Cortex of kidney (tissue), 1 donor: ENCODE measurements at regions not wholly inside any gene's neighbourhood (a gene's known extent, or its start where the extent isn't known, plus 50 kb on each side); places are given as distances from the start of the nearest gene placed in this dataset.
"Not testable (repeated sequence)": the region's sequence is repeated elsewhere in the genome, so short reads cannot be mapped to it uniquely, and the experiment has no call there.

ENCODE experiments used
- DNase-seq: peaks from one replicate; lab custom pipeline; 2025; lab: John Stamatoyannopoulos, UW

DNA sequence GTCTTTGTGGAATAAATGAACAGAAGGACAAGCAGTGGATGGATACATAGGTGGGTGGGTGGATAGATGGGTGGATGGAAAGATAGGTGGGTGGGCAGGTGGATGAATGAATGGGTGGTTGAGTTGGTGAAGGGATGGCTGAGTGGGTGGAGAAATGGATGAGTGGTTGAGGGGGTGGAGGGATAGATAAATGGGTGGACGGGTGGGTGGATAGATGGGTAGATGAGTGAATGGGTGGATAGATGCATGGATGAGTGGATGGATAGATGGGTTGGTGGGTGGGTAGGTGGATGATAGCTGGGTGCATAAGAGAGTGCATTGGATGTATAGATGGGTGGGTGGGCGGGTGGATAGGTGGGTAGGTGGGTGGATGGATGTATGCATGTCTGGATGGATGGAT lies 63.5 kb downstream of the UNC93B1 start:
- not testable (repeated sequence) for DNase-seq

DNA sequence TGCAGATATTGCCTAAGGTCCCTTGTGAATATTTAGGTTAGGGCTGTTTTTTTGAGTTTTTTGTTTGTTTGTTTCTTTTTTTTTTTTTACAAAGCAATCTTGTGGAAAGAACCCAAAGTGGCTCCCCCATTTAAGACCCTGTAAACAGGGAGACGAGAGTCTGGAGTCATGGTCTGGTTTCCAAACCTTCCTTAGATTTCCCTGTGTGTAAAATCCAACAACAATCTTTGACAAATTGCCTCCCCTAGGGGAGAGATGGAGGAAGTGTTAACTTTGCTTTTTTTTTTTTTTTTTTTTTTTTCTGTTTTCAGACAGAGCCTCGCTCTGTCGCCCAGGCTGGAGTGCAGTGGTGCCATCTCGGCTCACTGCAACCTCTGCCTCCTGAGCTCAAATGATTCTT lies 64.9 kb downstream of the UNC93B1 start:
- DNase-seq, result not testable (repeated sequence)

DNA sequence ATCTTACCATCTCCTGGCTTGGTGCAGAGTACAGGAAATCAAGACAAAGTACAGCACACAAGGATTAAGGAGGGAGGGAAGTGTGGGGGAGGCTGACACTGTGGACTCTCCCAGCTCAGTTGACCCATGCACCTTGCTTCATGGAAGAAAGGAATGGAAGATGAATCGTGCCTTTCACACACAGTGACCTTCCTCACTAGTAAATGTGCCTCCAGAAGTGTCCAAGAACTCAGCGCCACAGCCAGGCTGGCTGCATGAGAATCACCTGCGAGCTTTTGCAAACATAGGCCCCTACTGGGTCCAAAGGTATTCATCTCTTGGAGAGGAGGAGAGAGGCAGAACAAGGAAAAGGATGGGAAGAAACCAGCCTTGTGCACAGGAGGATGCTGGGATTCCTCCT lies 65.5 kb downstream of the UNC93B1 start:
- DNase-seq, result not testable (repeated sequence)

DNA sequence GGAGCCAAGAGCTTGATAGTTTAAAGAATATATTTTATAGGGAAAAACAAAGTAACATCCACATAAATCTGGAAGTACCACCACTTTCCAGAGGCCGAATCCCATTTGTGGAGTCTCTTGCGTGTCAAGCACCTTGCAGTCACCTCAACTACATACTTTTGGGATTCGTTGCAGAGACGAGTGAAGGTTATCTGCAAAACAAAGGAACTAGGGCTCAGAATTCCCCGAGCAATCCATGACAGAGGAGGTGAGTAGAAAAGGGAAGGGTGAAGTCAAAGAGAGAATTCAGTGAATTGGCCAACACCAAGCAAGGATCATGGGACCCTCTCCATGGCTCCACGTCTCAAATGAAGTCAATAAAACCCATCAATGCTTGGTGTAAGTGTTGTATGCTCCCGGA lies 80.3 kb downstream of the UNC93B1 start:
- DNase-seq, result not testable (repeated sequence)

DNA sequence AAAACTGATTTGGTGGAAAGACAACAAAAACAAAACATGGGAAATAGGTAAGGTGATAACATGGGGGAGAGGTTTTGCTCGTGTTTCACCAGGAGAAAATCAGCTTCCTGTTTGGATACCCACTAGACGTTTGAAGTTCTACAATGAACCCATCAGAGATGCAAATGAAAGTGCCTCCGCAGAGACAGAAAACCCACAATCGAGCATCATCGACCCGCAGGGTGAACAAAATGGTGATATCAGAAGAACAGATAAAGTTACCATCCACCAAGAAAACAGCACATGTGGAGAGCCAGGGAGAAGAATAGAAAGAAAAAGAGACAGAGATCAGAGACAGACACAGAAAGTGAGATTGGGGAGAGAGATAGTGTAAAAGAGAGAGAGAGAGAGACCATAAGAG lies 83.4 kb downstream of the UNC93B1 start:
- DNase-seq, result not testable (repeated sequence)

DNA sequence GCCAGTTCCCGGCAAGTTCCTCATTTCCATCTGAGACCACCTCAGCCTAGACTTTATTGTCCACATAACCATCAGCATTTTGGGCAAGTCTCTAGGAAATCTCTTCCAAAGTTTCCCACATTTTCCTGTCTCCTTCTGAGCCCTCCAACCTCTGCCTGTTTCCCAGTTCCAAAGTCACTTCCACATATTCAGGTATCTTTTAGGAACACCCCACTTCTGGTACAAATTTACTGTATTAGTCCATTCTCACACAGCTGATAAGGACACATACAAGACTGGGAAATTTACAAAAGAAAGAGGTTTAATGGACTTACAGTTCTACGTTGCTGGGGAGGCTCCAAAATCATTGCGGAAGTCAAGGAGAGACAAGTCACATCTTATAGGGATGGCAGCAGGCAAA lies 91.7 kb downstream of the UNC93B1 start:
- not testable (repeated sequence) for DNase-seq

DNA sequence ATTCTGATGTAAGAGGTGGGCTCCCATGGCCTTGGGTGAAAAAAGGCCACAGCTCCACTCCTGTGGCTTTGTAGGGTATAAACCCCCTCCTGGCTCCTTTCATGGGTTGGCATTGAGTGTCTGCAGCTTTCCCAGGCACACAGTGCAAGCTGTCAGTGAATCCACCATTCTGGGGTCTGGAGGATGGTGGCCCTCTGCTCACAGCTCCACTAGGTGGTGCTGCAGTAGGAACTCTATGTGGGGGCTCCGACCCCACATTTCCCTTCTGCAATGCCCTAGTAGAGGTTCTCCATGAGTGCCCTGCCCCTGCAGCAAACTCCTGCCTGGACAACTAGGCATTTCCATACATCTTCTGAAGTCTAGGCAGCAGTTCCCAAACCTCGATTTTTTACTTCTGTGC lies 92.7 kb downstream of the UNC93B1 start:
- not testable (repeated sequence) for DNase-seq

DNA sequence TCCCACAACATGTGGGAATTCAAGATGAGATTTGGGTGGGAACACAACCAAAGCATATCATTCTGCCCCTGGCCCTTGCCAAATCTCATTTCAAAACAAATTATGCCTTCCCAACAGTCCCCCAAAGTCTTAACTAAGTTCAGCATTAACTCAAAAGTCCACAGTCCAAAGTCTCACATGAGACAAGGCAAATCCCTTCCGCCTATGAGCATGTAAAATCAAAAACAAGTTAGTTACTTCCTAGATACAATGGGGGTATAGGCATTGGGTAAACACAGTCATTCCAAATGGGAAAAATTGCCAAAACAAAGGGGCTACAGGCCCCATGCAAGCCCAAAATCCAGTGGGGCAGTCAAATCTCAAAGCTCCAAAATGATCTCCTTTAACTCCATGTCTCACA lies 93.1 kb downstream of the UNC93B1 start:
- DNase-seq, result not testable (repeated sequence)

DNA sequence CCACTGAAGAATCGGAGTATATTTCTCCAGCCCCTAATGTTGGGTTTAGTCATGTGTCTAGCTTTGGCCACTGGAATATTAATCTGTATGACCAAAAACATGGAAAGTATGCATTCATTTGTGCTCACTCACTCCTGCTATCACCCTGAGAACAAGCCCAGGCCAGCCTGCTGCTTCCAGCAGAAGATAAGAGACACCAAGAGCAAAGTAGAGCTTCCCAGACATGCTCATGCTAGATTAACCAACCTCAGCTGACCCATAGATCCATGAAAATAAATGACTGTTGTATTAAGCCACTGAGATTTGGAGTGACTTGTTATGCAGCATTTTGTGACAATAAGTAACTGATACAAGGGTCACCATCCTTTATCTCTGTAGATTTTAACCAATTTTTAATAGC lies 96.9 kb downstream of the UNC93B1 start:
- DNase-seq, result not testable (repeated sequence)

DNA sequence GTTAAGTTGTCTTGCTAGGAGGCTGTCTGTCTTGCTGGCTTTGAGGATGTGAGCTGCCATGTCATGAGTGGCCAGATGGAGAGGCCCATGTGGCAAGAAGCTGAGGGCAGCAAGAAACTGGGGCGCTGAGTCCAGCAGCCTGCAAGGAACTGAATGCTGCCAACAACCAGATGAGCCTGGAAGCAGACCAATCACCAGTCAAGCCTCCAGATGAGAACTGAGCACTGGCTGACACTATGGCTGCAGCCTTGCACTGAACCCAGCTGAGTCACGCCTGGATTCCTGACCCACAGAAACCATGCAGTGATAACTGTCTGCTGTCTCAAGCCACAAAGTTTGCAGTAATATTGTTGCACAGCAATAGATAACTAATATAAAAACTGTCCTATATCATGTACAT lies 104.4 kb downstream of the UNC93B1 start:
- not testable (repeated sequence) for DNase-seq

DNA sequence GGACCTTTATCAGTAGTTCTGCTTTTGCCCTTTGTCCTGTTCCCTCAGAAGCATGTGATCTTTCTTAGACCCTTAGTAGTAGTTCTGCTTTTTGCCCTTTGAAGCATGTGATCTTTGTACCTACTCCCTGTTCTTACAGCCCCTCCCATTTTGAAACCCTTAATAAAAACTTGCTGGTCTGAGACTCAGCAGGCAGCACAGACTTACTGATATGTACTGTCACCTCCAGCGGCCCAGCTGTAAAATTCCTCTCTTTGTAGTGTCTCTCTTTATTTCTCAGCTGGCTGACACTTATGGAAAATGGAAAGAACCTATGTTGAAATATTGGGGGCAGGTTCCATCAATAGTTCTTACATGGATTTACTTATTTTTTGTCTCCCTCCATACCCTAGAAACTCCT lies 110.4 kb downstream of the UNC93B1 start:
- not testable (repeated sequence) for DNase-seq

DNA sequence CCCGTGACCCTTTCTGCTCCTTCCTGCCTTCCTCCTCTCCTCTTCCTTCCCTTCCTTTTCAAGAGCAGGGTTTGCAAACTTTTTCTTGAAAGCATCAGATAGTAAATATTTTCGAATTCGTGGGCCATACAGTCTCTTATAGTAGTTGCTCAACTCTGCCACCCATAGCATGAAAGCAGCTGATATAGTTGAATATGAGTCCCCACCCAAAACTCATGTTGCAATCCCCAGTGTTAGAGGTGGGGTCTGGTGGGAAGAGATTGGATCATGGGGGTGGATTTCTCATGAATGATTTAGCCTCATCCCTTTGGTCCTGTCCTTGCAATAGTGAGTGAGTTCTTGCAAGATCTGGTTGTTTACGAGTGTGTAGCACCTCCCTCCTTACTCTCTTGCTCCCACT lies 114.3 kb downstream of the UNC93B1 start:
- not testable (repeated sequence) for DNase-seq

DNA sequence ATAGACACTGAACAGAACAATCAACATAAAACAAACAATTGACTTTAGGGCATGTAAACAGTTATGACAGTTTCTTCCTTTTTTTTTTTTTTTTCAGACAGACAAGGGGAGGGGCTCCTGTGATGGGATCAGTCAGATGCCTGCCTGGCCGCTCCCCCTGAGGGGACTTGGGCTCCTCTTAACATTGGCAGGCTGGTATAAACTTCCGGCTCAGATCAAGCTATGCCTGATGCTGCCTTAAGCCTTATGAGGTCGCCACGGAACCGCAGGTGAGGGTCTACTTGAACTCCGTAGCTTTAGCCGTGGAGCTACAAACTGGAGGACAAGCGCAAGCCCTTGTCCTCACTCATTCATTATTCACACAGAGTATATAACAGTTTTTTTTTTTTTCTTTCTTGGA lies 115.8 kb downstream of the UNC93B1 start:
- not testable (repeated sequence) for DNase-seq

DNA sequence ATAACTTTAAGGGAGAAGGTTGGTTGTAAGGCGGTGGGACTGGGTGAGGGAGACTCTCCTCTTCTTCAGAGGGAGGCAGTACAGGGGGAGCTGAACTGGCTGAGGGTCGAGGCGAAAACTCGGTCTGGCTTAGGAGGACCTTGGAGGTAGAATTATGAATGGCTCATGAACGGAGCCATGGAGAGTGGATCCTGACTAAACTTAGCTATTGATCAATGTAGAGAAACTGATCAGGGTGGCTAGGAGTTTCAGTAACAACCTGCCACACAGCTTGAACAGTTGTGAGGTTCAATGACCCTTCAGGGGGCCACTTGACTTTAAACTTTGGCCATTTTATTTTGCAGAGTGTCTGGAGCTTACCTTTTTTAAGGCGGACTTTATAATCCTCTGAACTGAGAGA lies 117.2 kb downstream of the UNC93B1 start:
- not testable (repeated sequence) for DNase-seq

DNA sequence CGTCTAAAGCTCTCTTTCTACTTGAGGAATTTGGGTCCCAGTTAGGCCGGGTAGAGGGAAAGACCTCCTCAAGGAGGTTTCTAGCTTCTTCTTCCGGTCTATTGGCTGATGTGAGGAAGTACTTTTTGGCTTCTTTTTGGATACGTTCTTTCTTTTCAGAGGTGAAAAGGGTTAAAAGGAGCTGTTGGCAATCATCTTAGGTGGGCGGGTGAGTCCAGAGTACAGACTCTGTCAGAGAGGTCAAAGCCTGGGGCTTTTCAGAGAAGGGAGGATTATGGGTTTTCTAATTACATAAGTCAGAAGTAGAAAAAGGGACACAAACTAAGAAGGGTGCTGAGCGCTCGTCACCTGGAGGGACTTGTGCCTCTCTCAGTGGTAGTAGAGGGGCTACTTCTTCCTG lies 117.7 kb downstream of the UNC93B1 start:
- DNase-seq, result not testable (repeated sequence)

DNA sequence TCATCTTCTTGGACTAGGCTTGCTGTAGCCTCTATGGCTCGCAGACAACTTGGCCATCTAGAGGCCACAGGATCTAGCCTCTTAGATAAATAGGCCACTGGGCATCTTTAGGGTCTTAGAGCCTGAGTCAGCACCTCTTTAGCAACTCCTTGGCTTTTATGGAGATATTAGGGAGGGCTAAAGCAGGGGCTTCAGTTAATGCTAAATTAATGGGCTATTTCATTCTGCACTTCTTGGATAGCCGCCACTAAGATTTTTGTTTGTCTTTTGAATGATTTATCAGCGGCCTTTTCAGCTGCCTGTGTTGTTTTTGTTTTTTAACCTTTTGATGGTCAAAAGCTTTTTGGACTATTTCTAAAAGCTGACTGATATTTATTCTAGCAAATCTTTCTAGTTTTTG lies 118.3 kb downstream of the UNC93B1 start:
- not testable (repeated sequence) for DNase-seq

DNA sequence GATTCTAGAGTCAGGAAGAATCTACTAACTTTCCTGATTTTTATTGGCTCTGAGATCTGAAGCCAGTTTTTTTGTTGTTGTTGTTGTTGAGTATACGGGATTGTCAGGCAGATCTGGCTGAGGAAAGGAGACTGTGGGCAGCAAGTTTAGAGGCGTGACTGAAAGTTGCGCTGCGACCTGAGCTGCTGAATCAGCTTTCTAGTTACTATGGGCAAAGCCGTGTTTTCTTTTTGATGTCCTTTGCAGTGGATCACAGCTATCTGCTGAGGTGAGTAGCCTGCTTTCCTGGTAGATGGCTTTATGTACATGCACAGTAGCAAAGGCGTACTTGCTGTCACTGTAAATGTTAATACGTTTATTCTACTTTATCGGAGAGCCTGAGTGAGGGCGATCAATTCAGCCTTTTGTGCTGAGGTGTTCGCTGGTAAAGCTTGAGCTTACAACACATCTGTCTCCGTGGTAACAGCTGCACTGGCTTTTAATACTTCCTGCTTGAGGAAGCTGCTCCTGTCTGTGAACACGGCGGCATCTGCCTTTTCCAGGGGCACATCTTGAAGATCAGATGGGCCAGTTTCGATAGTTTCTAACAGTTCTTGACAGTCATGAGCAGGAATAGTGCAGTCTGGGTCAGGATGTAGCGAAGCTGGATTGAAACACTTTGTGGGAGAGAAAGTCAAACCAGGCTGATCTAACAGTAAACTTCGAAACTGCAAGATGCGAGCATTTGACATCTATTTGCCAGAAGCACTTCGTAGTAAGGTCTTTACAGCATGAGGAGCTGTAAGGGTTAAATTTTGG lies 118.9 kb downstream of the UNC93B1 start:
- not testable (repeated sequence) for DNase-seq

DNA sequence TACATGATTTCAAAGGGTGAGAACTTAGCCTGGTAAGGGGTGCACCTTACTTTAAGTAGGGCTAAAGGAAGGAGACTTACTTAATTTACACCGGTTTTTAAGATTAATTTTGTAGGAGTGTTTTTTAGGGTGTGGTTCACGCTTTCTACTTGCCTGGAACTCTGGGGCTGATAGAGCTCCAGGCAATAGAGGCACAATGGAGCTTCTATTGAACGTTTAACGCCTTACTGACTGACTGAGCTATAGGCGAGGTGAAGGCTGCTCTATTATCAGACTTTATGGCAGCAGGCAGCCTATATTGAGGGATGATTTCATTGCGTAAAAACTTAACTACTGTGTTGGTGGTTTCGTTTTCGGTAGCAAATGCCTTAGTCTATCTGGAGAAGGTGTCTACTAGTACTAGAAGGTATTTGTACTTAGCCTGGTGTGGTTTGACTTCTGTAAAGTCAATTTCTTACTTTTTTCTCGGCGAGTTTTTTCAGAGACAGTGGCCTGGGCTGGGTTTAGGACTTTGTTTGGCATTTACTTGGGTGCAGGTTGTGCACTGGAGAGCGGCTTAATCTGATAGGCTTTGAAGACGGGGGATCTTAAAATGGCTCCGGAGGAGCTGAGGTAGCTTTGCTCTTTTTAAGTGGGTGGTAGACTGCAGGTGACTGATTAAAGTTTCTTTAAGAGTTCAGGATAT lies 119.7 kb downstream of the UNC93B1 start:
- not testable (repeated sequence) for DNase-seq

DNA sequence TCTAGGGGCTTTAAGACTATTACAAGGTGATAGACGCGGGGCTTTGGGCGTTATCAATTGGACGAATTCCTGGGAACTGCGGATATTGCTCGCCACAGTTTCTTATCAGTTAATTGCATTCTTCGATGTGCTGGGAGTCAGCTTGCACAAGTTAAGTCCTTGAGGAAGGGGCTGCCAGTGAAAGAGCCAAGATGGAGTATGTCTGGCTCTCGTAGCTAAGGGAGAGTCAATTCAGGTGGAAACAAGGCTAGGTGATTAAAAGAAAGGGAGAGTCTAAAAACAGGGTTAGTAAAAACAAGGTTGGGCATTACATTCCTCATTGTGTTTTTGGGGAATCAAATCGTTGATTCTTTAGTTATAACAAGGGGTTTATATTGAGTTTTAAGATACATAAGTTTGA lies 121.6 kb downstream of the UNC93B1 start:
- DNase-seq, result not testable (repeated sequence)

DNA sequence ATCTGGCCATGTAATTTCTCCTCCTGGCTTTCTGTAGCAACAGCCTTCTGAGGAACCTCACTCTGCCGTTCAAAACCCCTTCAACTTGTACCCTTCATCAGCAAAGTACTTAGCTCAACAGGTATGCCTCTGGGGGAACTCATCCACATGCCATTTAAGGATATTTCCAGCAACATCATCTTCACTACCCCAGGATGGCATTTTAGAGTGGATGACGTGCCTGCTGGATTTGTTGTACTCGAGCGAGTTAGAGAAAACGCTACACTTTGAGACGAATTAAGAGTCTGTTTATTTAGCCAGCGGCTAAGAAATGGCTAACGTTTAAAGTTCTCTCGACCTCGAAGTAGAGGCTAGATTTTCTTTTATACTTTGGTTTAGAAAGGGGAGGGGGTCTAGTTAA lies 122.1 kb downstream of the UNC93B1 start:
- not testable (repeated sequence) for DNase-seq

DNA sequence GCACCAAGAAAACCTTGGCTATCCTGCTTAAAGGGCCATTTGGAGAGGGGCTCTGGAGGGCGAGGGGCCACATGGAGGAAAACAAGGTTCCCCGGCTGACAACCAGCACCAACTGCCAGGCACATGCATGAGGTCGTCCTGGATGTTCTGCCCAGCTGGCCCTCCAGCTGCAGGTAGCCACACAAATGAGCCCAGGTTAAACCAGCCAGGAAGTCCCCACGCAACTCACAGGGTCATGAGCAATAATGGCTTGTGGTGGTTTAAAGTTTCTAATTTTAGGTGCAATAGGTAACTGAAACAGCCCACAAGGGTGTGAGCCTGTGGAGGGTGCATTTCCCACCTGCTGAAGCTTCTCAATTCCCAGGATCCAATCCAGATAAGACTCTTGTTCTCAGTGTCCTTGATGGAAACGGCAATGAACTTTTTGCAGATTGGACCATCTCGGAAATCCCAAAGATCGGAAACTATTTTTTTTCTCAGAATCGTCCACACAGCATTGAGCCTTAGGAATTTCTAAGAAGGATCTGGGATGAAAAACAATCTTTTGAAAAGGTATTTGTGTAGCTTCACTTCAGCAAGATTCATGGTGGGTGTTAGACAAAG lies 123.2 kb downstream of the UNC93B1 start:
- DNase-seq, result not testable (repeated sequence)

DNA sequence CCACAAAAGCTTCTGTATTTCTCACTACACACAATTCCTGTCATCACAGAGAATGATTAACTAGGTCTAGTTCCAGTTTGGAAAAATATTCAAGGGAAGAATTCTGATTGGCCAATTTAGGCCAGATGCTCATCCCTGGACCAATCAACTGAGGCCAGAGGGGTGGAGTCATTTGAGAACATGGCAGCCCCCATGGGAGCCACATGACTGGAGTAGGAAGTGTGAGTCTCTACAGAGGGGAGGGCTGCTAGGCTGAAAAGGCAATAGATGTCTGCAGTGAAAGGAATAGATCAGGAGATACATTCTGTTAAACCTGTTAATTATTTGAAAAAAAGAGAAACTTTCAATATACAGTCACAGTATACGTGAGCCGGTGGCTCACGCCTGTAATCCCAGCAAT lies 125.2 kb downstream of the UNC93B1 start:
- DNase-seq, result not testable (repeated sequence)

DNA sequence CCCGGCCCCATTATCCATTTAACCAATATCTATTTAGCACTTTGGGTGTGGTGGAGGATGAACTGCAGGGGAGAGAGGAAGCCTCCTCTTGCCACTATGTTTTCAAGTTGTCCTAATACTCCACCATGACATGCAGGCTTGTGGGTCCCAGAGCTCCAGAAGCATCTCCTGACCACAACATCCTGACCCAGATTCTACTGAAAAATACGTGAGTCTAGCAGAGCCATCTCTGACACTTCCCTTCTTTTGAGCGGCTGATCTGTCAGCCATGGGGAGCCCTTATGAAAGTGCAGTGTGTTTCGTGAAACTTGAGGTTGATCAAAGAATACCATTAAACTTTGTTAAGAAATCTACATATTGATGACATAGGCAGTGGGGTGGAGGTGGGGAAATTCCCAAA lies 126.6 kb downstream of the UNC93B1 start:
- not testable (repeated sequence) for DNase-seq
